Suprapubic skin (tissue), 4 donors: ENCODE measurements at regions not wholly inside any gene's neighbourhood (a gene's known extent, or its start where the extent isn't known, plus 50 kb on each side); places are given as distances from the start of the nearest gene placed in this dataset.

ENCODE experiments used
- DNase-seq, 2 donors: peaks; one replicate each; pipeline ENCODE4 v3.0.0-alpha.2; 2019; ENCODE audit warnings: low spot score in 2 of 2
- H3K27ac ChIP-seq: fragments of 200-600 bp; sonication (generic); one replicate; pipeline ENCODE4 v1.5.1; 2019
- H3K27me3 ChIP-seq: fragments of 200-600 bp; sonication (generic); one replicate; pipeline ENCODE4 v1.5.1; 2019
- H3K36me3 ChIP-seq: fragments of 200-600 bp; sonication (generic); one replicate; pipeline ENCODE4 v1.5.1; 2019
- H3K4me1 ChIP-seq: fragments of 200-600 bp; sonication (generic); one replicate; pipeline ENCODE4 v1.5.1; 2019
- H3K4me3 ChIP-seq: fragments of 200-600 bp; sonication (generic); one replicate; pipeline ENCODE4 v1.5.1; 2019; ENCODE audit warnings: mild to moderate bottlenecking
- H3K9me3 ChIP-seq: fragments of 200-600 bp; sonication (generic); one replicate; pipeline ENCODE4 v1.5.1; 2019
- CTCF ChIP-seq, 2 donors: fragments of 200-600 bp in 1 of 2; fragments of 450-650 bp in 1 of 2; sonication (generic) in 1 of 2; IDR thresholded peaks; one replicate each; pipeline ENCODE4 v1.5.1; 2016 to 2019; ENCODE audit warnings: antibody characterized with exemption in 2 of 2, mild to moderate bottlenecking in 1 of 2, moderate library complexity in 1 of 2
- EP300 ChIP-seq: sonication (generic); formaldehyde crosslinking; IDR thresholded peaks from one replicate; pipeline ENCODE4 v1.6.1; 2017; ENCODE audit warnings: antibody characterized with exemption
- POLR2A ChIP-seq, 2 donors: fragments of 450-650 bp; IDR thresholded peaks; one replicate each; pipeline ENCODE4 v1.6.1; 2017; ENCODE audit warnings: antibody characterized with exemption in 2 of 2, mild to moderate bottlenecking in 2 of 2, moderate library complexity in 2 of 2
- POLR2AphosphoS5 ChIP-seq, 3 donors: sonication (generic); formaldehyde crosslinking; IDR thresholded peaks; one replicate each; pipeline ENCODE4 v1.6.1; 2017; ENCODE audit warnings: antibody characterized with exemption in 3 of 3
- WGBS: methylation state at CpG from one replicate; pipeline ENCODE4 v1.1.5; 2018; 5-methylcytosine and 5-hydroxymethylcytosine counted together

- no peak overlapping the region for H3K4me3 ChIP-seq
- no peak for DNase-seq
- H3K27me3 ChIP-seq, result no peaks in the 10 kb centered on the region
- no peaks in the 10 kb centered on the region for H3K4me1 ChIP-seq
- WGBS, result 45% methylated on average over 1 of the region's 1 CpG
- TF ChIP-seq CTCF (IDR thresholded peaks at IDR 0.05) (no peak), POLR2AphosphoS5 (IDR thresholded peaks at IDR 0.05) (no peak), POLR2A (IDR thresholded peaks at IDR 0.05) (no peak), EP300 (no peak)
- H3K9me3 ChIP-seq, result no peaks in the 10 kb centered on the region
- H3K27ac ChIP-seq, result no peak overlapping the region
- no peaks in the 10 kb centered on the region for H3K36me3 ChIP-seq
These were observed 212.1 kb upstream of the NUDT12 start for GRCh38 chr5:103774721-103775120.

- no peak overlapping the region for H3K27ac ChIP-seq
- no peaks in the 10 kb centered on the region for H3K36me3 ChIP-seq
- TF ChIP-seq POLR2A (IDR thresholded peaks at IDR 0.05) (no peak), CTCF (IDR thresholded peaks at IDR 0.05) (no peak), EP300 (no peak), POLR2AphosphoS5 (IDR thresholded peaks at IDR 0.05) (no peak)
- no peaks in the 10 kb centered on the region for H3K4me1 ChIP-seq
- no peaks in the 10 kb centered on the region for H3K9me3 ChIP-seq
- no peak overlapping the region for H3K4me3 ChIP-seq
- H3K27me3 ChIP-seq, result no peaks in the 10 kb centered on the region
- DNase-seq, result no peak
- 96% methylated on average over 2 of the region's 2 CpGs for WGBS
These were observed 209.7 kb upstream of the NUDT12 start for GRCh38 chr5:103772248-103772647.

GRCh38 chr5:103764403-103764802 is 201.8 kb upstream of the NUDT12 start:
- 88% methylated on average over 10 of the region's 10 CpGs for whole genome bisulfite sequencing
- Histone ChIP-seq H3K9me3 (no peaks in the 10 kb centered on the region), H3K36me3 (no peaks in the 10 kb centered on the region), H3K27me3 (no peaks in the 10 kb centered on the region), H3K4me1 (no peaks in the 10 kb centered on the region), H3K27ac (no peak overlapping the region), H3K4me3 (no peak overlapping the region)
- no peak for DNase-seq
- TF ChIP-seq CTCF (IDR thresholded peaks at IDR 0.05), result no peak
- no peak for TF ChIP-seq EP300
- TF ChIP-seq POLR2A (IDR thresholded peaks at IDR 0.05), result no peak
- TF ChIP-seq POLR2AphosphoS5 (IDR thresholded peaks at IDR 0.05), result no peak

GRCh38 chr5:103758996-103759395 is 196.4 kb upstream of the NUDT12 start:
- Histone ChIP-seq H3K27ac (no peak overlapping the region), H3K4me1 (no peaks in the 10 kb centered on the region), H3K27me3 (no peaks in the 10 kb centered on the region), H3K36me3 (no peaks in the 10 kb centered on the region), H3K4me3 (no peak overlapping the region), H3K9me3 (no peaks in the 10 kb centered on the region)
- 72% methylated on average over 2 of the region's 2 CpGs for WGBS
- no peak for DNase-seq
- no peak for TF ChIP-seq EP300
- TF ChIP-seq CTCF (IDR thresholded peaks at IDR 0.05), result no peak

- H3K4me3 ChIP-seq, result no peak overlapping the region
- H3K27me3 ChIP-seq, result no peaks in the 10 kb centered on the region
- H3K9me3 ChIP-seq, result no peaks in the 10 kb centered on the region
- no peak overlapping the region for H3K27ac ChIP-seq
- no peak for DNase-seq
- H3K4me1 ChIP-seq, result no peaks in the 10 kb centered on the region
- no peak for TF ChIP-seq EP300
- no peak for TF ChIP-seq POLR2AphosphoS5 (IDR thresholded peaks at IDR 0.05)
- TF ChIP-seq CTCF (IDR thresholded peaks at IDR 0.05), result no peak
- no peak for TF ChIP-seq POLR2A (IDR thresholded peaks at IDR 0.05)
- no peaks in the 10 kb centered on the region for H3K36me3 ChIP-seq
These were observed 193.4 kb upstream of the NUDT12 start for GRCh38 chr5:103755974-103756373.
